ENCODE measurements at regions not wholly inside any gene's neighbourhood (a gene's known extent, or its start where the extent isn't known, plus 50 kb on each side); places are given as distances from the start of the nearest gene placed in this dataset.
"Not testable (repeated sequence)": the region's sequence is repeated elsewhere in the genome, so short reads cannot be mapped to it uniquely, and the experiment has no call there.

GRCh38 chr3:13194285-13195209 lies 121.3 kb upstream of the IQSEC1 start:
- DNase-seq (ENCODE audit: low read depth in 2 of 2), result no peak

- no peak for DNase-seq (ENCODE audit: low read depth in 2 of 2)
Measured at GRCh38 chr3:13193320-13194284, 120.4 kb upstream of the IQSEC1 start.

GRCh38 chr3:13192471-13193213 lies 119.4 kb upstream of the IQSEC1 start:
- no peak for DNase-seq (ENCODE audit: low read depth in 2 of 2)

GRCh38 chr3:13191016-13191415 lies 117.8 kb upstream of the IQSEC1 start:
- DNase-seq (ENCODE audit: low read depth in 2 of 2), result no peak

GRCh38 chr3:13190378-13190765 lies 117.1 kb upstream of the IQSEC1 start:
- DNase-seq (ENCODE audit: low read depth in 2 of 2), result no peak

DNA sequence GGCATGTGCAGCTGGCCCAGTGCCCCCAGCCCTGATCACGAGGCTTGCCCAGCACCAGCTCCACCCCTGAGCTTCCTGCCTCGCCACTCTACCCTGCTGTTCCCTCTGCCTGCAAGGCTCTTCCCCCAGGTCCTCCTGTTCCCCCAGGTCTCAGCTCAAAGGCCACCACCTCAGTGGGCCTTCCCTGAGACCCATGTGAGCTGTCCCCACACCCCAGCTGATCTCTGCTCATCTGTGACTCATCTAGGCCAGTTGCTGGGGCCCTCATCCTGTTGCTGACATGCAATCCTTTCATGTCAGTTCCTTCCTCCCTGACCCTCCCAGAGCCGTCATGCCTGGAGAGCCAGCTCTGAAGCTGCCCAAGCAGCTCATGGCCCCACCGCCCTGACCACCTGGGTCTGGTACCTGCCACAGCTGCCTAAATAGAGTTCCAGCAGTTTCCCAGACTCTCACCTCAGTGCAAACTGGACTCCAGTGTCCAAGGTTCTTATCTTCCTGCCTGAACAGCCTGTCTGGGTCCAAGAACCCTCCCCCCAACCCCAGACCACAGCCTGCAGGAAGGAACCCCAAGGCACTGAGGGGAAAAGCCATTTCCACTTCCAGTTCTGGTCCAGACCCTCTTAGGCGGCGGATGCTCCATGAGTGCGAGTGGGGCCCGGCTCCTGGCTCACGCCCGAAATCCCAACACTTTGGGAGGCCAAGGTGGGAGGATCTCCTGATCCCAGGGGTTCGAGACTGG lies 116.6 kb upstream of the IQSEC1 start:
- DNase-seq (ENCODE audit: low read depth in 2 of 2), result no peak

DNA sequence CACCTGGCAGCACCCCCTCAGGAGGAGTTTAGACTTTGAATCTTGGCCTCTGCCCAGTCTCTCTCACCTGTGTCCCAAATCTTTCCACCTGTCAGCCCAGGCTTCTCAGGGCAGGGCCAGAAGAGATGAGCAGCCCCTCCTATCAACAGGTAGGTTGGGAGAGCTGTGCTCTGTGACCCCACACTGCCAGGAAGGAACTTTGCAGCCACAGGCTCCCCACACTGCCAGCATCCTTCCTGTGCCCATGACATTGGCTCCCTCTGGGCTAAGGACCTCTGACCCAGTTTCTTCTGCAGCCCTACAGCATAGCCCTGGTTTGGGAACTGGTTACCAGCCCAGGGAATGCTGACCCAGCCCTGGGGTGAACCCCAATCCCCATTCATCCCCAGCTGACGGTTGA lies 115.7 kb upstream of the IQSEC1 start:
- no peak for DNase-seq (ENCODE audit: low read depth in 2 of 2)

GRCh38 chr3:13188181-13188779 lies 115.1 kb upstream of the IQSEC1 start:
- no peak for DNase-seq (ENCODE audit: low read depth in 2 of 2)

- DNase-seq (ENCODE audit: low read depth in 2 of 2), result no peak
Measured at GRCh38 chr3:13187593-13187992, 114.4 kb upstream of the IQSEC1 start.

DNA sequence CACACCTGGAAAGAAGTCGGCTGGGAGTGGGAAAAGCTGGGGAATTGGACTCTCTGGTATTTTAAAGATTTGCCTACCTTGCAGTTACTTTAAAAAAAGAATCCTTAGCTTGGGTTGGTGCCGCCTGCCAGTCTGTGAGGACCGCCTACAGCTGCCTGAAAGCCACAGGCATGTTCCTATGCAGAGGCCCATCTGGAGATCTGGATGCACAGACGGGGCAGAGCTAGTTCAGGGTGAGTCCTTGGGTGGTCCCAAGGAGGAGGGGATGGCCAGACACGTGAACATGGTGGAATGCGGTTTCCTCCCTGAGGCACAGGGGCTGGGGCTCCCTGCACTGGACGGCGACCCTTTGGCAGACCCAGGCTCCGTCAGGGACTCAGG lies 113.2 kb upstream of the IQSEC1 start:
- DNase-seq (ENCODE audit: low read depth in 2 of 2), result no peak

DNA sequence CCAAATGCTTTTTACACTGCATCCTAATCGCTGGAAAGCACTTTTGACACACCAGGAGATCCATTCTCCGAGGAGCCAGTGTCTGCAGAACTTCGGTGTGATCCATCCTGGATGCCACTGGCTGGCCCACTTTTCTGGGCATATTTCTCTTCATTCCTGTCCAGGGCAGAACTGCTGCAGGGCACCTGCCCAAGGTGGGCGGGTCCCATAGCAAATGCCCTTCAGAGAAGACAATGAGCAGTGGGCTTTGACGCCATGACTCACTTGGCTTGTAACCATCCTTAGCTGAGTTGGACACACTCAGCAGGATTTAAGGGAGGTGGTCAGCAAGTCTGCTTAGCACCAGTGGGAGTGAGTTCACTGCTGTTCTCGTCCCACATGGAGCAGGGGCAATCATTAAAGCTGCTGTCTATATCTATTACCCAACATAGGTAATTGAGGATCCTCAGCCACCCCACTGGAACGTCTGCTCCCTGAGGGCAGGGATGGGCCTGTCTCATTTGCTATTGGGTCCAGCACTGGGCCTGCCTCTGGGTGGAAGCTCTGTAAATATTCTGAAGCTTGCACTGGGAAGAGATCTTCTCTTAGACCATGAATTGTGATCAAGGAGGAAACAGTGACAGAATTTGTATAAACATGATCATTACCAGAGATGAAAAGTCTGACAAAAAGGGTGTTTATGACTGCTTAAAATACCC lies 112.7 kb upstream of the IQSEC1 start:
- DNase-seq (ENCODE audit: low read depth in 2 of 2), result no peak

DNA sequence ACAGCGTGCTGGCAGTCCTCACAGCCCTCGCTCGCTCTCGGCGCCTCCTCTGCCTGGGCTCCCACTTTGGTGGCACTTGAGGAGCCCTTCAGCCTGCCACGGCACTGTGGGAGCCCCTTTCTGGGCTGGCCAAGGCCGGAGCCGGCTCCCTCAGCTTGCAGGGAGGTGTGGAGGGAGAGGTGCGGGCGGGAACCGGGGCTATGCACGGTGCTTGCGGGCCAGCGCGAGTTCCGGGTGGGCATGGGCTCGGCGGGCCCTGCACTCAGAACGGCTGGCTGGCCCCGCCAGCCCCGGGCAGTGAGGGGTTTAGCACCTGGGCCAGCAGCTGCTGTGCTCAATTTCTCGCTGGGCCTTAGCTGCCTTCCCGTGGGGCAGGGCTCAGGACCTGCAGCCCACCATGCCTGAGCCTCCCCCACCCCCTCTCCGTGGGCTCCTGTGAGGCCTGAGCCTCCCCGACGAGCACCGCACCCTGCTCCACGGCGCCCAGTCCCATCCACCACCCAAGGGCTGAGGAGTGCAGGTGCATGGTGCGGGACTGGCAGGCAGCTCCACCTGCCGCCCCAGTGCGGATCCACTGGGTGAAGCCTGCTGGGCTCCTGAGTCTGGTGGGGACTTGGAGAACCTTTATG lies 106.5 kb upstream of the IQSEC1 start:
- not testable (repeated sequence) for DNase-seq (ENCODE audit: low read depth in 2 of 2)

DNA sequence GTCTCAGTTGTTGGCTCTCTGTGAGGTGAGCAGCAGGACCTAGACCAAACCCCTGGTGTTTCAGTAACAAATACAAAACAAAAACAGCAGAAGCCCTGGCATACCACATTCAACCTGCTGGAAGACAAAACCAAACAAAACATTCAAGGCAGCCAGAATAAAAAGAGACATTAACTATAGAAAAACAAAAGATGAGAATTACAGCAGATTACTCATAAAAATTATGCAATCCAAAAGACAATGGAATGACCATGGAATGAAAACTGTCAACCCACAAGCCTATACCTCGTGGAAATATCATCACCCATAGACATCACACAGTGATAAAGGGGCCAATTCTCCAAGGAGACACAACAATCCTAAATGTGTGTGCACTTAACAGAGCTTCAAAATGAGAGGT lies 106.0 kb upstream of the IQSEC1 start:
- no peak for DNase-seq (ENCODE audit: low read depth in 2 of 2)

DNA sequence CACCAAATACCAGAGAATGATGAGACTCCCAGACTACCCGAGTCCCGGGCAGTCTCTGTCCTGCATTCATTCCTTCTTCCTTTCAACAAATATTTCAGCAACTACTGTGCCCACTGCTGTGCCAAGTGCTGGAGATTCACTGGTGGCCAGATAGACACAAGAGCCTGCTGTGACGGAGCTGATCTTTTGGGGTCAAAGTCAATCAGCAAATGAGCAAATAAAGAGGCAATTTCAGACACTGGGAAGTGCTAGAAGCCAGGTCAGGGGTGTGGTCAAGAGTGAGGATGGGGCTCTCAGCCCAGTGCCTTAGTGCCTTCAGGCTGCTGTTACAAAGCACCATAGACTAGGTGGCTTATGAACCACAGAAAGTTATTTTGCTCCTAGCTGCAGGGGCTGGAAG lies 104.9 kb upstream of the IQSEC1 start:
- DNase-seq (ENCODE audit: low read depth in 2 of 2), result no peak

- no peak for DNase-seq (ENCODE audit: low read depth in 2 of 2)
Measured at GRCh38 chr3:13177641-13178040, 104.4 kb upstream of the IQSEC1 start.

DNA sequence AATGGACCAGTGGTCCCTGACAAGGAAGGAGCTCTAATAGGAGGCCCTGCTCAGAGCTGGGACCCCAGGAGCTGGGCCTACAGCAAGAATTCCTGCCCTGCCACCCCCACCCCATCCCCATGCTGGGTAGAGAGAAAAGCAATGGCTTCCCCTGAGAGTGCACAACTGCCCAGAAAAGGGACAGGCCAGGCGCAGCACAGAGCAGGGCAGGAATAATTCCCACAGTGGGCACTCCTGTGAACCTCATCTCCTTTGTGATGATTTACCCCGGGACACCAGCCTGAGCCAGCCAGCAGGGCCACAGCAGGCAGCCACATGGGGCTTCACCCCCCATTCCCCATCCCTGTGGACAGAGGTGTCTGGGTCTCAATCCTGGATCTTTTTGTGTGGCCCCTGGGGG lies 104.0 kb upstream of the IQSEC1 start:
- DNase-seq (ENCODE audit: low read depth in 2 of 2), result no peak

DNA sequence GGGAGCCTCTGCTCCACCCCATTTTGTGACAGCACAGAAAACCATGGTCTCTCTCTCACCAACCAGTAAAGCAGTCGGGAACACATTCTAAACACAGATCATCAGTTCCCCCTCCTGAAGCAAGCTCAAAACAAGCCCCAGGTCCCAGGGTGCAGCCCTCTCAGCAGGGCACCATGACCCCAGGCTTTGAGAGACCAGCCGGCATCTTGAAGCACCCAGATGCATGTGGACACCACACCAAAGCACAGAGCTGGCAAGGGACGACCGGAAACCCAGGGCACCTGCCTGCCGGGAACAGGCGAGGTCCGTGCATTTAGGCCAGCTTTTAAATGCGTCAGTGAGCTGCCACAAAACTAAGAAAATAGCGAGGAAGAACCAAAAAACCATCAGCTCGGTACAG lies 103.2 kb upstream of the IQSEC1 start:
- DNase-seq (ENCODE audit: low read depth in 2 of 2), result no peak

- no peak for DNase-seq (ENCODE audit: low read depth in 2 of 2)
Measured at GRCh38 chr3:13174803-13175135, 101.5 kb upstream of the IQSEC1 start.

DNA sequence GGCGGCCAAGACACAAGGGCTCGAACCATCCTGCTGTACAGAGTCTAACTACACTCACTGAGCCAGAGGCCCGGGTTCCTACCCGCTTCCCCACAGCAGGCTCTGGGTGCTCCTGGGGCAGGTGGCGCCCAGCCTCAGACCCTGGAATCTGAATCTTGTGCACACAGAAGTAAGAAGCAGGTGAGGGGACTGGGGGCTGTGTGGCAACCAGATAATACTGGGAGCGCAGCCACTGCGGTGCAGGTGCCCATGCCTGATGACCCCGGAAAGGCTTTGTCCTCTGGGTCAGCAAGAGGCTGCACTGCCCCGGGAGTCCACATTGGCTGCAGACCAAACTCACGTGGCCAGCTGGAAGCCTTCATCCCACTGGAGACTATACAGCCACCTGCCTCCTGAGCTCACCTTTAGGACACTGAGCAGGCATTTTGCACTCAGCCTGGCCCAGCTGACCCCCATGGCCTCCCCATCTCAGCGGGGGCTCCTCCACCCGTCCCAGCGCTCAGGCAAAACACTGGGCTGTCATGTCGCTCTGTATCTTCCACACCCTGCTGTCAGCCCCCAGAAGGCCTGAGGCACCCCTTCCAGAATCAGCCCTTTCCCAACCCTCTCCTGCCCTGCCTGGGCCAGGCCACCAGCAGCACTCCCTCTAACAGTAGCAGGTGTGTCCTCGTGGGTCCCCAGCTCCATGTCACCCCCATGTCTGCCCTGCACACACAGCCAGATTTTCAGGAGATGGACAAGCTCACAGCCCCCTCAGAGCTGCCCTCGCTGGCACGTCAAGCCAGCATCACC lies 101.0 kb upstream of the IQSEC1 start:
- DNase-seq (ENCODE audit: low read depth in 2 of 2), result no peak
